Hindlimb muscle (tissue), 1 donor: ENCODE measurements at regions not wholly inside any gene's neighbourhood (a gene's known extent, or its start where the extent isn't known, plus 50 kb on each side); places are given as distances from the start of the nearest gene placed in this dataset.

ENCODE experiments used
- DNase-seq: peaks from one replicate; pipeline ENCODE4 v3.0.0-alpha.2; 2013

GRCh38 chr13:106846571-106847448 is 278.9 kb upstream of the ARGLU1 start:
- no peak for DNase-seq

GRCh38 chr13:106836186-106836802 is 268.4 kb upstream of the ARGLU1 start:
- DNase-seq, result no peak

GRCh38 chr13:106835477-106835876 is 267.5 kb upstream of the ARGLU1 start:
- no peak for DNase-seq

- DNase-seq, result no peak
Observed at GRCh38 chr13:106821979-106822378, 254.0 kb upstream of the ARGLU1 start.

GRCh38 chr13:106819413-106820180 is 251.7 kb upstream of the ARGLU1 start:
- DNase-seq, result no peak

GRCh38 chr13:106818971-106819370 is 251.0 kb upstream of the ARGLU1 start:
- no peak for DNase-seq

- DNase-seq, result no peak
Observed at GRCh38 chr13:106815545-106815944, 247.6 kb upstream of the ARGLU1 start.

GRCh38 chr13:106814463-106814862 is 246.5 kb upstream of the ARGLU1 start:
- peak; percentile 39 for DNase-seq

- DNase-seq, result no peak
Observed at GRCh38 chr13:106810069-106810468, 242.1 kb upstream of the ARGLU1 start.

- no peak for DNase-seq
Observed at GRCh38 chr13:106804991-106805390, 237.1 kb upstream of the ARGLU1 start.

GRCh38 chr13:106802917-106803316 is 235.0 kb upstream of the ARGLU1 start:
- no peak for DNase-seq

- DNase-seq, result no peak
Observed at GRCh38 chr13:106799781-106800335, 231.9 kb upstream of the ARGLU1 start.

- DNase-seq, result no peak
Observed at GRCh38 chr13:106797081-106797640, 229.2 kb upstream of the ARGLU1 start.

- no peak for DNase-seq
Observed at GRCh38 chr13:106796280-106797047, 228.5 kb upstream of the ARGLU1 start.

- DNase-seq, result no peak
Observed at GRCh38 chr13:106795847-106796246, 227.9 kb upstream of the ARGLU1 start.

GRCh38 chr13:106794117-106794516 is 226.2 kb upstream of the ARGLU1 start:
- no peak for DNase-seq

GRCh38 chr13:106789911-106790310 is 222.0 kb upstream of the ARGLU1 start:
- DNase-seq, result no peak

- DNase-seq, result no peak
Observed at GRCh38 chr13:106786006-106786563, 218.1 kb upstream of the ARGLU1 start.

- no peak for DNase-seq
Observed at GRCh38 chr13:106774621-106775020, 206.7 kb upstream of the ARGLU1 start.

- no peak for DNase-seq
Observed at GRCh38 chr13:106772006-106772601, 204.2 kb upstream of the ARGLU1 start.

- DNase-seq, result no peak
Observed at GRCh38 chr13:106768991-106769390, 201.1 kb upstream of the ARGLU1 start.
